DND-41 (cell line): ENCODE measurements at regions not wholly inside any gene's neighbourhood (a gene's known extent, or its start where the extent isn't known, plus 50 kb on each side); places are given as distances from the start of the nearest gene placed in this dataset.
"Not testable (repeated sequence)": the region's sequence is repeated elsewhere in the genome, so short reads cannot be mapped to it uniquely, and the experiment has no call there.

Experiments
- ATAC-seq: fragments of 200-7000 bp; cut with Tn5 transposase; 3 replicates; pipeline ENCODE4 v1.9.1; 2021; ENCODE audit warnings: low read depth; ENCODE audit not compliant: insufficient read depth
- DNase-seq: peaks from one replicate; pipeline ENCODE4 v3.0.0-alpha.2; 2020
- H2AFZ ChIP-seq: 2 replicates; pipeline ENCODE4 v1.6.0; 2012; ENCODE audit warnings: low read depth, low read length
- H3K27ac ChIP-seq: 2 replicates; pipeline ENCODE4 v1.5.1; 2012; ENCODE audit warnings: low read length, inconsistent platforms
- H3K27me3 ChIP-seq: fragments of 200-600 bp; sonication (generic); 2 replicates; pipeline ENCODE4 v1.6.0; 2012; ENCODE audit warnings: low read length, mild to moderate bottlenecking, inconsistent platforms; ENCODE audit not compliant: insufficient read depth, poor library complexity
- H3K36me3 ChIP-seq: 2 replicates; pipeline ENCODE4 v1.5.1; 2012; ENCODE audit warnings: low read length, inconsistent platforms; ENCODE audit not compliant: insufficient read depth
- H3K4me1 ChIP-seq: 2 replicates; pipeline ENCODE4 v1.5.1; 2012; ENCODE audit warnings: mild to moderate bottlenecking, low read length; ENCODE audit not compliant: insufficient read depth
- H3K4me2 ChIP-seq: 2 replicates; pipeline ENCODE4 v1.6.0; 2012; ENCODE audit warnings: mild to moderate bottlenecking, moderate library complexity, low read length, inconsistent platforms; ENCODE audit not compliant: insufficient read depth
- H3K4me3 ChIP-seq, 2 experiments: fragments of 200-600 bp in 1 of 2; shearing (Covaris generic) in 1 of 2; 2 replicates each; pipeline ENCODE4 v1.5.1; 2012 to 2016; ENCODE audit warnings: inconsistent platforms in 2 of 2, low read length in 2 of 2, mild to moderate bottlenecking in 2 of 2, low read depth in 1 of 2, moderate library complexity in 1 of 2
- H3K79me2 ChIP-seq: 2 replicates; pipeline ENCODE4 v1.6.0; 2012; ENCODE audit warnings: low read length, inconsistent platforms; ENCODE audit not compliant: insufficient read depth
- H3K9ac ChIP-seq: 2 replicates; pipeline ENCODE4 v1.6.0; 2012; ENCODE audit warnings: low read depth, mild to moderate bottlenecking, inconsistent platforms, low read length, moderate library complexity
- H3K9me3 ChIP-seq: 2 replicates; pipeline ENCODE4 v1.5.1; 2012; ENCODE audit warnings: low read length, moderate library complexity, mild to moderate bottlenecking, inconsistent platforms; ENCODE audit not compliant: insufficient read depth, severe bottlenecking
- H4K20me1 ChIP-seq: 2 replicates; pipeline ENCODE4 v1.6.0; 2012; ENCODE audit warnings: low read length; ENCODE audit not compliant: insufficient read depth
- CTCF ChIP-seq: IDR thresholded peaks from 2 replicates; pipeline ENCODE4 v1.5.1; 2012; ENCODE audit warnings: borderline replicate concordance, low read length, moderate library complexity, mild to moderate bottlenecking; ENCODE audit not compliant: poor library complexity, severe bottlenecking; ENCODE audit errors: extremely low read depth
- EZH2 ChIP-seq: IDR thresholded peaks from 3 replicates; pipeline ENCODE4 v1.6.1; 2012; ENCODE audit warnings: borderline replicate concordance, low read depth, mild to moderate bottlenecking, moderate library complexity, low read length, inconsistent platforms; ENCODE audit not compliant: severe bottlenecking

- Histone ChIP-seq H3K79me2 (no peaks in the 10 kb centered on the region), H3K36me3 (no peaks in the 10 kb centered on the region), H3K27ac (no peak overlapping the region), H3K9me3 (peaks cover 24% of the 10 kb centered on the region), H3K27me3 (no peaks in the 10 kb centered on the region), H3K4me3 (no peak overlapping the region), H3K9ac (no peak overlapping the region), H4K20me1 (no peaks in the 10 kb centered on the region), H3K4me2 (no peak overlapping the region), H3K4me1 (no peaks in the 10 kb centered on the region), H2AFZ (no peak overlapping the region)
- no peak for ATAC-seq
- no peak for DNase-seq
- TF ChIP-seq EZH2 (no peak), CTCF (no peak)
Measured at GRCh38 chr7:153566324-153566723, 485.9 kb upstream of the DPP6 start.

GRCh38 chr7:153567426-153567825 lies 484.8 kb upstream of the DPP6 start:
- ATAC-seq = no peak
- H3K4me3 ChIP-seq = no peak overlapping the region
- H3K4me1 ChIP-seq = no peaks in the 10 kb centered on the region
- H3K27me3 ChIP-seq = no peaks in the 10 kb centered on the region
- H3K36me3 ChIP-seq = no peaks in the 10 kb centered on the region
- H2AFZ ChIP-seq = no peak overlapping the region
- DNase-seq = no peak
- TF ChIP-seq CTCF (no peak), EZH2 (no peak)
- H3K27ac ChIP-seq = no peak overlapping the region
- peaks cover 28% of the 10 kb centered on the region for H3K9me3 ChIP-seq
- H3K4me2 ChIP-seq = no peak overlapping the region
- no peaks in the 10 kb centered on the region for H4K20me1 ChIP-seq
- H3K9ac ChIP-seq = no peak overlapping the region
- no peaks in the 10 kb centered on the region for H3K79me2 ChIP-seq

GRCh38 chr7:153569520-153569919 lies 482.7 kb upstream of the DPP6 start:
- not testable (repeated sequence) for H3K4me3 ChIP-seq, H3K4me2 ChIP-seq, H3K9ac ChIP-seq, DNase-seq, H4K20me1 ChIP-seq, ATAC-seq, H3K27ac ChIP-seq, H3K36me3 ChIP-seq, H3K27me3 ChIP-seq, H3K79me2 ChIP-seq, H3K4me1 ChIP-seq, H2AFZ ChIP-seq
- H3K9me3 ChIP-seq = peaks cover 28% of the 10 kb centered on the region

GRCh38 chr7:153576096-153576495 lies 476.1 kb upstream of the DPP6 start:
- Histone ChIP-seq H3K9me3 (peaks cover 15% of the 10 kb centered on the region), H4K20me1 (no peaks in the 10 kb centered on the region), H3K27ac (no peak overlapping the region), H3K4me1 (no peaks in the 10 kb centered on the region), H3K36me3 (no peaks in the 10 kb centered on the region), H2AFZ (no peak overlapping the region), H3K4me2 (no peak overlapping the region), H3K9ac (no peak overlapping the region), H3K27me3 (no peaks in the 10 kb centered on the region), H3K4me3 (no peak overlapping the region), H3K79me2 (no peaks in the 10 kb centered on the region)
- no peak for TF ChIP-seq EZH2
- TF ChIP-seq CTCF = no peak
- no peak for DNase-seq
- ATAC-seq = no peak
